ENCODE measurements at regions not wholly inside any gene's neighbourhood (a gene's known extent, or its start where the extent isn't known, plus 50 kb on each side); places are given as distances from the start of the nearest gene placed in this dataset.

GRCh38 chr9:99479929-99480328 is 257.8 kb downstream of the SEC61B start:
- TF ChIP-seq POLR2A (IDR thresholded peaks at IDR 0.05; ENCODE audit: control extremely low read depth in 1 of 2, low read depth in 2 of 2, low read length in 2 of 2) (no peak), CTCF (IDR thresholded peaks at IDR 0.05; ENCODE audit: control extremely low read depth in 1 of 3, insufficient read depth in 1 of 3, low read depth in 1 of 3, low read length in 3 of 3) (no peak)
